GM21723 (cell line): ENCODE measurements at regions not wholly inside any gene's neighbourhood (a gene's known extent, or its start where the extent isn't known, plus 50 kb on each side); places are given as distances from the start of the nearest gene placed in this dataset.

Experiments used
- ATAC-seq: cut with Tn5 transposase; IDR thresholded peaks from one replicate; pipeline ENCODE4 v1.9.1; 2021; ENCODE audit warnings: mild to moderate bottlenecking, moderate library complexity; ENCODE audit not compliant: unreplicated experiment

DNA sequence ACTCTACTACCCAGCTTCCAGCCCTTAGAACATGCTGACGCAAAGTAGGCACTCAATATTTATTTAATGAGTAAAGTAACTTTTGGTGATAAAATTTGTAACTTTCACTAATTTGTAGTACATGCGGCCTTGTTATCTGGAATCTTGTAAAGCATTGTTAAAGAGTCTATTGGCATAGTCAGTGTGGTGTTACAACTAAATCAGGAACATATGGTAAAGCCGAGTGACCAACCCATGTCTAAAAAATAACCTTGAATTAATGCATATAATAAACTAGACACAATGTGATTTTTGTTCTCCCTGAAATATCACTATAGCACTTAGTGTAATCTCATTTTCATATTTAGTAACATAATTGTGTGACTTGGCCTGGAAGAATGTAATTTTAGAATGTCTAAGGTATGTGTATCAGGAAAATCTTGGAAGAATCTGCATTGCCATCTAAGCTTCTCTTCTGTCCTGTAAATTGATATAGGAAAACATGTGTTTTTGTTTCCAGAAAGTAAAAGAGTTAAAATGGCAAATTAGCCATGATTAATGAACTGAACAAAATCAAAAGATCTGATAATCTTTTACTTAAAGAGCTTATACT lies 256.7 kb upstream of the GNAI1 start:
- no peak for ATAC-seq

DNA sequence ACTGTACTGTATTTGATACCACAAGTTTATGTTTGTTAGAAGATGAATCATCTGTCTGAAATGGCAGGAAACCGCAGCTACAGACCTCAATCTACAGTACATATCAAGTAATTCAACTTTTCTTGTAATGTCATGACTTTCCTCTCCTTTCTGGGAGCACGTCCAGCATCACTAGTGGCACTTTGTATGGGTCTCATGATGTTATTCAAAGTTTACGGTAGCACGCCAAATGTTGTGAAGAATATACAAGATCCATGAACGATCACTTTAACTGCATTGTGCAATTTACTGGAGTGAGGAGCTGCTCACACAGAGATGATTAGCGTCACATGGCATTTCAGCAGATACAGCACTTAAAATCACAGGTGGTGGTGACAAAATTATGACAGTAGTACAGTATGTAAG lies 257.8 kb upstream of the GNAI1 start:
- ATAC-seq = no peak

GRCh38 chr7:79874797-79875196 lies 259.8 kb upstream of the GNAI1 start:
- ATAC-seq = no peak

GRCh38 chr7:79872176-79872575 lies 262.5 kb upstream of the GNAI1 start:
- no peak for ATAC-seq

DNA sequence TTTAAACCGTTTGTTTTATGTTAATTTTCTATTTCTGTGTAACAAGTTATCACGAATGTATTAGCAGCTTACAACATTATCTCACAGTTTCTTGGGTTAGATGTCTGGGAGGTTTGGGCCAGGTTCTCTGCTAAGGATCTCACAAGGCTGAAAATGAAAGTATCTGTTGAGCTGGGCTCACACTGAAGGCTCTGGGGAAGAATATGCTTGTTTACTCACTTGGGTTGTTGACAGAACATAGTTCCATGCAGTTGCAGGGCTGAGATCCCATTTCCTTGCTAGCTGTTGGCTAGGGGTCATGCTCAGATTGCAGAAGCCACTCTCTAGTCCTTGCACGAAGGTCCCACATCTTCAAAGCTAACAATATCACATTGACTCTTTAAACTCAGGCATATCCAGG lies 266.6 kb upstream of the GNAI1 start:
- no peak for ATAC-seq

DNA sequence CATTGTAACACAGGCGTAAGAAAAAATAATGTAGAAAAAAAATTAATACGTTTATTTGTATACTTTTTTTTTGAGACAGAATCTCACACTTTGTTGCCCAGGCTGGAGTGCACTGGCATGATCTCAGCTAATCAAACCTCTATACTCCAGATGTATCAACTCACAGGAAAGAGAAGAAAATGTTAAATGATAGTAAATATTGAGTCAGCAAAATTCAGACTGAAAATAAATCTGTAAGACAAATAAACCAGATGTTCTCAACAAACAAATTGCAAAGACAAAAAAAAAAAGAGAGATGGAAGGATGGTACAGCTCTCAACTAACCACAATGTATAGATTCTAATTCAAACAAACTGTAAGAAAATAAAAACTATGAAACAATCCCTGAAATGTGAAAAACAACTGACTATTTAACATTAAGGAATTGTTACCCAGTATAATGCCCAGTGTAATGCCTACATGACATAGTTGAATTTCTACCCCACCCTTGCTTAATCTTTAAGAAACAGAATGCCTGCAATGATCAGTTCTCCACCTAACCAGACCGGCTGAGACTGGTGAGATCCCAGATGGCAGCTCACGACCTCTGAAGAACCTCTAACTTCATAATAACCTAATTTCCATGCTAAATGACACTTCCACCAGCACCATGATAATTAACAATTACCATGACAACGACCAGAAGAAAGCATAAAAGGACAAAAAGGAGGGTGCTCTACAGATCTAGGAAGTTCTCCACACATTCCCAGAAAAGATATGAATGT lies 272.0 kb upstream of the GNAI1 start:
- no peak for ATAC-seq

GRCh38 chr7:79855172-79855571 lies 279.5 kb upstream of the GNAI1 start:
- no peak for ATAC-seq

- ATAC-seq = no peak
Measured at GRCh38 chr7:79854621-79855020, 280.0 kb upstream of the GNAI1 start.

- ATAC-seq = no peak
Measured at GRCh38 chr7:79837915-79838314, 296.7 kb upstream of the GNAI1 start.

- ATAC-seq = no peak
Measured at GRCh38 chr7:79833616-79834015, 301.0 kb upstream of the GNAI1 start.

DNA sequence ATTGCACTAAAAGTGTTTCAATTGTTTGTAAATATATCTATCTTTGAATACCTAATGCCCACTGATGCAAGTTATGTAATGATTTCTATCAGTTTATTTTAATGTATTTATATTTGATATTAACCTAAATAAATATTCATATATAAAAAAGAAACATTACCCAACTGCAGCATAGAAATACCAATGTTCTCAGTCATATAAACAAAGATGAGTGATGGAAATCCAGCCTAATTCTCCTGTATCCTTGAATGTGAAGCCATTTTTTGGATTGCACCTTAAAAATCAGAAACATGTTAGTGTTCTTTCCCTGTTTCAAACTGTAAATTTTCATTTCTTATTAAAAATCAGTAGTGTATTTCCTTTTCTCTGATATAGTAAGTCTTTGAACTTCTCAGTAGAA lies 305.8 kb upstream of the GNAI1 start:
- no peak for ATAC-seq

DNA sequence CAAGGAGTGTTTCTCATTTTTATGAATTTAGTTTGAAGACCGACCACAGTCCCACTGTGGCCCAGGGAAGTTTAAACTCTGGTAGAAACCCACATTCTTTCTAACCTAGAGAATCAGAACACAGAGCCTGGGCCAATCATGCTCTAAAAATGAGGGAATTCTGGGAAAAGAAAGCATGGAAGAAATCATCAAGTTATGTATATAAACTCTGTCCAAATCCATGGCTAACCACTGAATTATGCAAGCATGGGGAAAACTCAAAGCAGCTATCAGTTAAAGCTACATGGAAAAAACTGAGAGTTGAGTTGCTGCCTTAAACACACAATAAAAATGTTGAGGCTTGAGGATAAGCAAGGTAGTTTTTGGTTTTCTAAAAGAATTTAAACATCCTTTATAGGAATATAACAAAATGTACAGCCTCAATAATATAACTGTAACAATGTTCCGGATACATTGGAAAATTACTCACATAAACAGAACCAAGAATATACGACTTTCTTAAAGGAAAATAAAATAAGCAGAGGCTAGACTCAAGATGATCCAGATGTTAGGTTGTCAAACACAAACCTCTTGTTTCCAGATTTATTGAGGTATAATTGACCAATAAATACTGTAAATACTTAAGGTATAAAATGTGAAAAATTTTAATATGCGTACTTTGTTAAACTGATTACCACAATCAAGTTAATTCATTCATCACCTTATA lies 311.2 kb upstream of the GNAI1 start:
- no peak for ATAC-seq

- ATAC-seq = no peak
Measured at GRCh38 chr7:79822620-79823240, 311.9 kb upstream of the GNAI1 start.

- no peak for ATAC-seq
Measured at GRCh38 chr7:79820387-79820786, 314.2 kb upstream of the GNAI1 start.

DNA sequence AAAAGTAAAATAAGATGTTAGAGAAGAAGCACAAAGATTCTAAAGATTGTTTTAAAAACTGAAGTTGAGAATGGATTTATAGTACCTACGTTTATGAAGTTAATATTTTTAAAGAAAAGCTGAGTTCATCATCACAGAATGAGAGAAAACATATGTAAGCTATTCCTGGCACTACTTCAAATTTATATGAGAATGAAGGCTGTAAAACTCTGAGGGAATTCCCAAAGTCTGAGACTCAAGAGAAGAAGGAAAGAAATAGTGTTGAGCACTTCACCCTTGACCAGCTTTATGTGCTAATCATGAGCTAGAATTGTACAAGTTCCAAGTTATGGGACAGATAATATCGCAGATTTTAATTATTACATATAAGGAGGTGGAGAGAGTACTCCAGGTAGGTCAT lies 323.7 kb upstream of the GNAI1 start:
- no peak for ATAC-seq

GRCh38 chr7:79806161-79806734 lies 328.4 kb upstream of the GNAI1 start:
- no peak for ATAC-seq

GRCh38 chr7:79790656-79791262 lies 337.3 kb upstream of the MAGI2 start:
- no peak for ATAC-seq

- ATAC-seq = no peak
Measured at GRCh38 chr7:79789584-79790345, 336.3 kb upstream of the MAGI2 start.

DNA sequence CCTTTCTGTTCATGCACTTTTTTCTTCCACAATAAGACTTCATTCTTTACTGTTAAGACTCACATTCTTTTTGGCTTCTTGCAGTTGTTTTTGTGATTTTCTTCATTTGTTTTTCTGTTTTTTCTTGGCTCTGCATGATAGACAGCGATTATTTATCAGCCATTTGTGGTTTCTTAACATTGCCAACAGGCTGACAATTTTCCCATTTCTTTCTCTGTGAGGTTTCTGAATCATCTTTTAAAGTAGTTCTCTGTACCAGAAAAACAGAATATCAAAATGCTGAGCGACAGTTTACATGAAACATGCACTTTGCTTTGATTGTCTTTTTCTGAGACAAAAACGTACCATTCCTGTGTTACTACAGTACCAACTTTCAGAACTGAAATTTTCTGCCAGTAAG lies 334.2 kb upstream of the MAGI2 start:
- no peak for ATAC-seq

DNA sequence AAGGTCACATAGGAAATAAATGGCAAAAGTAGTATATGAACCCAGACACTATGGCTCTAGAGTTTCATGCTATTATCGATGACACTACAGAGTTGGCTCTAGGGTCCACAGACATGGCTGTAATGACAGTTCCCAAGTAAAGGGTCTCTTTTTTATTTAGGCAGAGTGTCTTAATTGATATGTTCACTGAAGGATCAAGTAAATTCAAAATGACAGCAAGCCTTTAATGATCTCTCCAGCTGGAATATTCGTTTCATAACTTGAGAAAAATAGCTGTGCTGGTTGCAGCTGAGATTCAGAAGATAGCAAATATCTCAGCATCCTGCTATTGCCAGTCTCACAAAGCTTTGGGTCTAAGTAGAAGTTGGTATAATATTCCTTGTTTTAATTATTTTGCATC lies 333.6 kb upstream of the MAGI2 start:
- ATAC-seq = no peak
